GM19035 (cell line): ENCODE measurements at regions not wholly inside any gene's neighbourhood (a gene's known extent, or its start where the extent isn't known, plus 50 kb on each side); places are given as distances from the start of the nearest gene placed in this dataset.

Experiments used
- ATAC-seq: cut with Tn5 transposase; IDR thresholded peaks from one replicate; pipeline ENCODE4 v1.9.1; 2021; ENCODE audit not compliant: unreplicated experiment

DNA sequence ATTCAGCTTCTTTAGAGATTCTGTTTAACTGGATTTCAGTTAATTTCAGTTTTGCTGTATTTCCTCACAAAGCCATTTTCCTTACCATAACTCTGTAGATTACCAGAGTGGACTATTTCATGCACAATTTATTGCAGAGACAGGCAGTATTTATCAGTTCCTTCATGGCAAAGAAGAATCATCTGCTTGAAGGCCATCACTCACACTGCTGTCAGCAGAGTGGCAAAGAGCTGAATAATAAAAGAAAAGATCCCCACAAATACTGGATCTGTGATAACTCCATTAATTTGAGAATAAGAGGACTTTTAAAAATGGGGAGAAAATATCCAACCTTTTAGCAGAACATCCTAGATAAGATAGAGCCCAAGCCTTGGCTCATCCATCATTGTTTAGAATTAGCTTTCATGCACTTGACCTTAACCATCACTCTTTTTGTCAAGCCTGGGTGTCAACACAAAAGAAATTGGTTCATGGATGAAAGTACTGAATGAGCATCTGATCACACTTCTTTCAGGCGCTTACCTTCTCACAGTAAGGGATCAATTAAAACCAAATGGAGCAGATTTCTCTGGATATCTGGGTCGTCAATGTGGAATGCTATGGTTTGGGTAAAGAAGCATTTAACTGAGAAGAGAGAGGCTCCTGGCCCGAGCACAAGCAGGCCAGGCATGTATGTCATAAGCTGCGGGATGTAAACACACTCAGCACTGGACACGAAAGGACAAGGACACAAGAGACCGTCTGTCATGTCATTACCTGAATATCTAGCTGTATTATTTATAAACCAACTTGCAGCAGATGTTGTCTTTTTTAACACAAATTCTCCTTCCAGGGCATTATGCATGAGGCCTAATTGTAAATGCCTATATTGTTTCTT is 376.2 kb downstream of the ZNF521 start:
- ATAC-seq = no peak

DNA sequence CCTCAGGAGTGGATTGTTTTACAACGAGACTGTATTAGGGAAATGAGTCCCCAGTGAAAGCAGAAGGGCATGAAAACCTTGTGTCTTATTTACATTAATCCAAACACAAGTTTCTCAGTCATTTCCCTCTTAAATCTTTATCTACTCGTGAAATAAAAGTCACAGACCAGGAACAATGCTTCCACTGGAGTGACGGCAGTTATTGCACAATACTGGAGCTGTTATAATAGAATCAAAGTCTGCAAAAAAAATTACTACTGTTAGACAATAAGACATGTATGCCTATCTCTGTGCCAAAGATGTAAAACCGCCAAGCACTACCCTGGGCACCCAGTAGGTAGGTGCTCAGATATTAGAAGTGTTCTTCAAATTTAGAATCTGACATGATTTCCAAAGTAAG is 375.5 kb downstream of the ZNF521 start:
- ATAC-seq = no peak

DNA sequence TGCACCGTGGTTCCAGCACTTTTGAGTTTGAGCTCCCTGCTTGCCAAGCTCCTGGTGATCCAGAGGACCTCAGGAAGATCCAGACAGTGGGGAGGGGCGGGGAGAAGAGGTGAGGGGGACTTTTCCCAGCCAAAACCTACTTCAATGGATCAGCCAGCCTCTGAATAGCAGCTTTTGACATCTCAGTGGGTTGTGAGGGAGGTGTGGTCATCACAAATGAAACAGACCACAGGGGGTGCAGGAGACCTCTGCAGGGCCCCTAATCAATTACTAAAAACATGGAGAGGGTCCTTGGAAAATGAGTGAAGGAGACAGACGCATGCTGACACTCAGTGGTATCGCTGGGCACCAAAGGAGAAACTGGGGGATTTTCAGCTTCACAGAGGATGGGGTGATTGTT is 372.7 kb downstream of the ZNF521 start:
- no peak for ATAC-seq

DNA sequence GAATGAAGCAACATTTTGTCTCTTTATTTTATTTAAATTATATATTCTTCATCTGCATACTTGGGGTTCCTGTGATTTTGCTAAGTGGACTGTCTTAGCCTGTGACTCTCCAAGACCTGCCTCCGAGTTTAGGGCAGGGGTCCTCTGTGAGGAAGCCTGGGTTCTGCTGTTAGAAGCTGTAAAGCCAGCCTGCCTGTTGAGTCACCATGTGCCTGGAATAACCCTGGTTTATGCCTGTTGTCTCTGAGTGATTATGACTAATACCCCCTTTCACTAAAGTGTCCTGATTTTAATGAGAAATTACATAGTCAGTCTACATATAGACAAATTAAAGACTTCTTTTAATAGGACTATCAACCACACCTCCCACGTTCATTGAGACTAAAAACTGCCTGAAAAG is 369.1 kb downstream of the ZNF521 start:
- ATAC-seq = no peak

DNA sequence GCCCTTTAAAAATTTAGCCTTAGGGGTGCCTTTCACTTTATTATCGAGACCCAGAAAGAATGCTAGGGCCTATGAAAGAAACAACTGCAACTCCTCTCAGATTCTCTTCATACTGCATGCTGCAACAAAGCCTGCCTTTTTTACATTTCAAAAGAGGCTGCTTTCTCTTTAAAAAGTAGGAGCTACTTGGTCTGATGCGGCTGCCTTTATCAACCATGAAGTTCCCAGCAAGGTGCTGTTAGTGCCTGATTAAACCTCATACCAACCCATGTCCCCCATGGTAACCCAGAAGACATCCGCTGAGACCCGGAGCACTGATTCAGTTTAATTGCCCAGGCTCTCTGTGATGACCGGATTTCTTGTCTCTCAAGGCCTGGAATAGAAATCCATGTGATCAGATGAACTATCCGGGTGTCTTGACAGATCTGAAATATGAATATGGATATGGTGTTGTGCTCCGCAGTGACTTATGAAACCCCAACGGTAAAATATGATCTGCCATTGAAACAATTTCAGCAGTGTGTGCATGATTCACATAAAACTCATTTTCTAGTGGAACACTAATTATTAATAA is 368.3 kb downstream of the ZNF521 start:
- no peak for ATAC-seq

DNA sequence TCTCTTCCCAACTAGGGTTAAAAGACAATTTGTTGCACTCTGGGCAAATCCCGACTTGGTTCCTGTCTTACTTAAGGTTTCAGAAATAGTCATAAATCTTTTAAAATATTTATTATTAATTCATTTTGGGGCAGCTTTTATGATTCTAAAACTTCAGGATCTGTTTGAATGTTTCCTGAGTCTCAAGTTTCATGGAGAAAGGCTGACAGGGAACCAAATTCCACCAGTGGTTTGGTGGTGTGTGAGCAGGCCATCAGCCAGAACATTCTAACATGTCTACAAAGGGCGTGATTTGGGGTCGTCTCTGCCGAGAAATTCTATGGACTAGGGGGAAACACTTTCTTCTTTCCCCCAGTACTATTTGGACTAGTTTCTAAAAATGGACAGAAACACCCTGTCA is 366.4 kb downstream of the ZNF521 start:
- ATAC-seq = no peak

DNA sequence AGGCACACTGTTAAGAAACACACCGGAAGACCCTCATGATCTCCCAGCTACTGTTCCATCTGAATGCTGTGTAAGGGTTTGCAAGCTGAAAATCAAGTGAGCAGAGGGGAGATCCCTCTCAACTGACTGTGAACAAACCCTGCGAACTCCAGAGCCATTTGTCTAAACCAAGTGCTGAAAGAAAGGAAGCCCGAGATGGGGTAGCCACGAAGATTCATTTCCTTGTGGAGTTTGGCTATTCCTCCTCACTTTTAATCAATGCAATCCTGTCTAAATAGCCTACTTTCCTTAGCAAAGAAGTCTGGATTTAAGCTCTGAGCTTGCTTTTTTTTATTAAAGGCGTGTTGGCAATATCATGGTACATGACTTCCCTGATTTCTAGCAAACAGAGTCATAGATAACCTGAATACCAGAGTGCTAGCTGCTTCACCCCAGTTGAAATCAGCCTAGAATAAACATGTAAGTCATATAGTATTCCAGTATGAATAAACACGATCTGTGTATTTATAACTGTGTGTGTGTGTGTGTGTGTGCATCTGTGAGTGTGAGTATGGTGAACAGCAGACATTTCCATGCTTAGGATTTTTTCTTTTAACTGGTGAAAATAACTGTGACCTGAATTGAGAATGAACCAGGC is 365.2 kb downstream of the ZNF521 start:
- no peak for ATAC-seq

DNA sequence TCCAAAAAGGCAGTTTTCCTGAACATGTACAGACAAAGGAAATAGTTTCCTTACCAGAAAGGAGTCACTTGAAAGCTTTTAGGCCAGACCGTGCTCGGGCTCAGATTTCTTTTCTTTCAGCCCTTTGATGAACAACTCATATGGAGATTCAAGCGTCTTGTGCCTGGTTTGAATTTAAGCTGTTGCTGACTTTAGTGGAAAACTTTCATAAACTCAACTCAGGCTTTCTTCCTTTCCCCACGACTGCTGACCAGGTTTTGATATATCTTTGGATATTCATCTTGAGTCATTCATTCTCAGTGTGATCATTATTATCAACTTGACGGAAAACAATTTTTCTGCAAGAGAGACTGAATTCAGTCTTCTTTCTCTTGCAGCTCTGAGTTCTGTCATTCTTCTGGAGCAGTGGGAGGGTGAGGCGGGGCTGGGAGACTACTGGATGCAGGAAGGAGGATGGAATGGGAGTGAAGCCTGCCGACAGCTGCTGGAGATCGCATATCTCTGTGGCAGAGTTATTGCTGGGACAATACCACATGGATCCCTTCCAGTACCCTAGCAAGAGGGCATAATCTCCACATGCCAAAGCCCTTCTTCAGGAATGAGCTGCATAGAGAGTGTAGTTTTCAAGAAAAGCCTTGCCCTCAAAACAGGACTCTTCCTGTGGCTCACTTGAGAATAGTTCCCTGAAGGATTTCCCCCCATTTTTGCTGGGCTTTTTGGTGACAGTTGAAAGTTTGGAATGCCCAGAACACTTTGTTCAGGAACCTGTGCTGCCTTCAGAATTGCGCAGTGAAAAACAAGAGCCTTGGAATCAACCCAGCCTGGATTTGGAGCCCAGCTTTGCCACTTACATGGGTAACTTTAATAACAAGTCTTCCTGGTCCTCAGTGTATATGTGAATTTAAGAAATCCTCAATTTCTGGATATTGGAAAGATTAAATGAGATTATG is 364.4 kb downstream of the ZNF521 start:
- no peak for ATAC-seq

DNA sequence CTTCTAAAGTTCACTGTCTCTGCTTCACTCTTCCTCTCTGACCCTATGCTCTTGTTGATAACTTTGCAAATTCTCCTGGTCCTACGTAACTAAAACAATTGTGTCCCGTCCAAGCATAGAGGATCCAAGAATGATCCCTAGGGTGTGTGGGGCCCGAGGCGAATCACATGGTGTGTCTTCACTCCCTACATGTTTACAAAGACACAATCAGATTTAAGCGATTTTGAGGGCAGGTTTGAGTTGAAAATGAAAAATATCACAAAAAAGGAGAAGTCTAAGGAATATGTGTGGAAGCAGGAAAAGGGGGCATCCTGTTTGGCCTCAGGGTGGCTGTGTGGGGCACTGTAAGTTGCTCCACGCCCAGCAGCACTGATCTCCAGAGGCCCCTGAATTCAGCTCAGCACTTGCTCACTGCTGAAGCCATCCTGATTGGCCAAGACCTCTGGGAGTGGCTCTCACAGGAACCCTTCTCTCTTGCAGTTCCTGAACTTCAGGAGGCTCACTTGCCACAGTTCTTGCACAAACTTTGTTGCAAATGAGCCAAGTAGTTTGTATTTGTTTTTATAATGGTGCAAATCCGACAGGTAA is 363.6 kb downstream of the ZNF521 start:
- ATAC-seq = no peak

DNA sequence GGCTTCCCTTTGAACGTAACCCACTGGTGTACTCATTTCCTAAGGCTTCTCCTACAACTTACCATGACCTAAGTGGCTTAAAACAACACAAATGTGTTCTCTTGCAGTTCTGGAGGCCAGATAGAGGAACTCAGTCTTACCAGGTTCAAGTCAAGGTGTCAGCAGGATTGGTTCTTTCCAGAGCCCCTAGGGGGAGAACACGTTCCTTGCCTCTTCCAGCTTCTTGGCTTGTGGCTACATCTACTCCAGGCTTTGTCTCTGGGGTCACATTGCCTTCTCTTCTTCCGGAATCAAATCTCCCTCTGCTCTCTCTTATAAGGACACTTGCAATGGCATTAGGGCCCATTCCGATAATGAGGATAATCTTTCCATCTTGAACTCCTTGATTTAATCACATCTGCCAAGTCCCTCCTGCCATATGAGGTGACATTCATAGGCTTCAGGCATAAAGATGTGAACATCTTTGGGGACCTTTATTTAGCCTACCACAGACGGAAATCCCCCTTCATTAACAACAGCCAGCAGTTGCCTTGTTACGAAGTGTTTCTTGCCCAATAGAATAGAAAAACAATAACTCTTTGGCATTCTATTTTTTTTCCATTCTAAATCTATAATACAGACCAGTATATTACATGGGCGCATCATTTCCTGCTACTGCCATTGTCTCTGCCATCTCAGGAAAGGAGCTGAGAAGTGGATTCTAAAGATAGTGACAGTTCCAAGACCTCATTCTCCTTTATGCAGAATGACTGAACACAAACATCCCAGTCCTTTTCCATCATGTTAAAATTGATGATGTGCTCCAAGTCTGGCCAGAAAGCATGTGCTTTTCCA is 362.0 kb downstream of the ZNF521 start:
- ATAC-seq = no peak

DNA sequence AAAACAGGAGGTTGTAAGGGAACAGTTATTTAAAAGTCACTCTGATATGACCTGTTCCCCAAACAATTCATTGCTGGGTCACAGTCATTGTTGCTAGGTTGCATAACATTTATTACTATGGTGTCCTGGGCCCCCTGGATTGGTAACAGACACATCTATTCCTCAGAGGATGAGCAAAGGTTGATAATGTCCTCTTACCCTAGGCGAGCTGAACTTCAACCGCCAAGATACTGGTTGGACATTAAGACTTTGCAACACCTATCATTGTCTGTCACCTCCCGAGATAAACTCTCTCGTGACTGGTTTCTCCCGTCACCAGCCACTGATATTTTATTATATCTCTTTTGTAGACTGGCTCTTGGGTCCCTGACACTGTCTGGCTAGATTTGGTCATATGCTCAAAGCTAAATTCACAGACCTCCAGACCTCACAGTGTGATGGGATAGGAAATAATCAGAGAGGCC is 361.3 kb downstream of the ZNF521 start:
- ATAC-seq = no peak

DNA sequence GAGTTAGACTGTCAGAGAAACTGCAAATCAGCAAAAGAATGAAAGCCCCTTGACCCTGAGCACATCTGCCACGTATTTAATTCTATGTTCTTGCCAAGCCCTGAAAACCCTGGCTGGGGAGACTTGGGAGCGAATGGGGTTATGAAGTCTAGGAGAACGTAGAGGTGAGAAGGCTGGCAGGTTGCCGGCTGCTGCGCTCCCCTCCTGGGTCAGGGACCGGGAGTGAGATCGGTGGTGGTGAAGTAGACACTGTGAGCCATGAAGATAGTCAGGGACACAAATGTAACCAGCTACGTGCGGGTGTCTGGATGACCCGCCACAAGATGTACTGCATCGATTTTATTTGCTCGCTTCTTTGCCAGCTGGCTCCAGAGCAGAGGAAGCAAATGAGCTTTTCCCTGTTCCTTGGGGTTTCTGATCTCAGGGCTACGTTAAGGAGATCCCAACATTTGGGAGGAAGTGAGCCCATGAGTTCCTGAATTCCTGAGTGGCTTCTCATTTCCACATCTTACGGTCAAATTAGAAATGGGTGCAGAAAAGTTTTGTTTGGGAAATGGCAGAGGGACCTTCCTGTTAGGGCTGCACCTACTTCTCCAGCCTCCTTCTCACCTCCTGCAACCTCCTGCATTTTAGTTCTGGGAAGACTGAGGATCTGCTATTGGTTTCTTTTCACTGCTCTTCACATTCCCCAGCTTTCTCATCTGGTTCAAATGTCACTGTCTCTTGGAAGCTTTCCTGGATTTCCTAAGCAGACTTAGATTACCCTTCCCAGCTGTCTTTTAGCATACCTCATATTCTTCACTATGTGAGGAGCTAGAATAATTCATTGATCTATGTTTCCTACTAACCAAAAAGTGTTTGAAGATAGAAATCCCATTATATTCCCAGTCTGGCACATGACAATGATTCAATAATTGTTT is 360.6 kb downstream of the ZNF521 start:
- ATAC-seq = no peak

DNA sequence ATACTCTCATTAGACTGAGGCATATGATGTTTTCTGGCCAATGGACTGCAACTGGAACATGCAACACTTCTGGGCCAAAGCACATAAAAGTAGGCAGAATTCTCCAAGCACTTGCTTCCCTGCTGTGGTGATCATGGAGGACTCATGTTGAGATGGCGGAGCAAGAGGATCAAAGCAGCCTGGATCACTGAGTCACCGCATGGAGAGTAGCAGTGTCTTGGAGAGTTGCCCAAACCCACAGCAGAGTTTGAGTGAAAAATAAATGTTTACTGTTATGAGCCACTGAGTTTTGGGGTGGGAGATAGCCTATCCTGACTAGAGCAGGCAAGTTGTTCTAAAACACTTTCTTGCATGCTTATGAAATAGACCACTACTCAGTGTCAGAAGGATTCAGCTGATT is 359.5 kb downstream of the ZNF521 start:
- ATAC-seq = no peak

DNA sequence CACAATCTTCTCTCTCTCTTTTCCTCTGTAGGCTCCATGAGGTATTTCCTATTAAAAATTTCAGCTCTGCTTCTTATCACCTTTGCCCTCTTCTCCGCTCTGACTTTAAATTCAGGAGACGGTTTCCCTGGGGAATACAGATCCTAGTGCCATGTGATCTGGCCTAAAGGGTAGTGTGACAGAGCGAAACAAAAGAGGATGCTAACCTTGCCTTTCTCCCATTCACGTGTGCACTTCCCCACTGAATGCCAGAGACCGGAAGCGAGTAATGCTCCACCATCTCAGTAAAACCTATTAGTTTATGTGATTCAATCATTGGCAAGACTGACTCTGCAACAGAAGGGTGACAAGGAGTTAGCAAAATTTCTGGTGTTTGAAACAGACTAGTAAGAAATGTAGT is 358.3 kb downstream of the ZNF521 start:
- ATAC-seq = no peak

DNA sequence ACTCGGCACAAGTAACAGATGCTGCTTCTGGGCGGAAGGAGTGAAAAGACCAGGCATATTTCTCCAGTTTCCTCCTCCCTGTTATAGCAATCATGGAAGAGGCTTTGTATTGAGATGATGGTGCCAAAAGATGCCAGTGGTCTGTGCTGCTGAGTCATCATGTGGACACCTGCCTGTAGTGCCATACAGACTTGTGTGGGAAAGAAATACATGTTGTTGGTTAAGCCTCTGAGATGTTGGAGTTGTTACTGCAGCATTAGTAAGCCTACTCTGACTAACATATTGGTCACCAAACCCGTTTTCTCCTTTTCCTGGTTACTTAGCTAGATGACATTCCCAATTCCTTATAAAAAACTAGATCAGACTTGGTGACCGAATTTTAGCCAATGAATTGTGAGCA is 356.9 kb downstream of the ZNF521 start:
- no peak for ATAC-seq

DNA sequence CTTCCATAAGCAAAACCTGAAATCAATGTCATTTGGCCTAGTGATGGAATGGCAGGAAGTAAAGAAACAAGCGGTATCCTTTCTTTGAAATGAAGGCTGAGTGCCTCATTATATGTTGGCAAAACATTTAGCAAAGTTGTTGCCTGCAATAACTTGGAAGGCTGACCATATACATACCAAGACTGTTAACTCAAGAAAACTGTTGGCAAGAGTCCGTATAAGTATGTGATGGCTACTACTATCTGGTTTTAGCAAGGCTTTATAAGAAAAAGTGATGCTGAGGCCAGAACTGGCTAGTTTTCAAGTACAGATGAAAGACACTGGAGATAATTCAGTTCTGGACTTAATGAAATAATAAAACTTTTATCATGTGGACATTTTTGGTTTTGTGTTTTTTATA is 356.2 kb downstream of the ZNF521 start:
- ATAC-seq = no peak

DNA sequence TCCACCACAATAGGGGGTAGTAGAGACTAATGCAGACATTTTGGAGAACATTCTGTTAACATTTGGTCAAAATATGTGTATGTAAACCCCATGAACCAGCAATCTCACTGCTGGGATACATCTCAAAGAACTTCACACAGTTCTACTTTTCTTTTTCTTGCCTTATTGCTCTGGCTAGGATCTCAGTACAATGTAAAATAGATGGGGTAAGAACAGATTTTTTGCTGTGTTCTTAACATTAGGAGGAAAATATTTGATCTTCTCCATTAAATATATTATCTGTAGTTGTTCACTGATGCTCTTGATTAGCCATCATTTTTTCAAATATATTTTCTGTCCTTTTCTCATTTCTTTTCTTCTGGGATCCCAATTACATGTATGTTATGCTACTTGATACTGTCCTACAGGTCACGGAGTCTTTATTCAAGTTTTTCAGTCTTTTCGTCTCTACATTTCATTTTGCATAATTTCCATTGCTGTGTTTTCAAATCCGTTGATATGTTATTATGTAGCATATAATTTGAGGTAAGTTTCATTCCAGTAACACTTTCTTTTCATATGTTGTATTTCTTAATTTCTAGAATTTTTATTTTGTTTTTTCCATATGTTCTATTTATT is 352.2 kb downstream of the ZNF521 start:
- no peak for ATAC-seq

DNA sequence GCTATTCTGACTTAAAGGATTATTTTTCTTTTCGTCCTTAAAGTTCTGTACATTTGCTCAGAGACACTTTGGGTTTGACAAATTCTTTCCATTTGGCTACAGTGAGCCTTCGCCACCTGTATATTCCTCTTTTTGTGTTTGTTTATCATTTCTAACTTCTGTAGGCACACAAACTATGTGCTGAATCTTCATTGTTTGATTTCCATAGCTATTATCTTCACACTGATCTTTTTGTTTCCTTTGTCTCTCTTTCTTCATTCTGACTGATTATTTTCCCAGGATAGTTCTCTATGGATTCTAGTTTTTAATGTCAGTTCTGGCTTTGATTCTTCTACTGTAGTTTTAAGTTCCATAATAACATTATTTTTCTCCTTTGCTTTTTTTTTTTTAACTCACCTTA is 350.2 kb downstream of the ZNF521 start:
- no peak for ATAC-seq
